ENCODE measurements at regions not wholly inside any gene's neighbourhood (a gene's known extent, or its start where the extent isn't known, plus 50 kb on each side); places are given as distances from the start of the nearest gene placed in this dataset.

DNA sequence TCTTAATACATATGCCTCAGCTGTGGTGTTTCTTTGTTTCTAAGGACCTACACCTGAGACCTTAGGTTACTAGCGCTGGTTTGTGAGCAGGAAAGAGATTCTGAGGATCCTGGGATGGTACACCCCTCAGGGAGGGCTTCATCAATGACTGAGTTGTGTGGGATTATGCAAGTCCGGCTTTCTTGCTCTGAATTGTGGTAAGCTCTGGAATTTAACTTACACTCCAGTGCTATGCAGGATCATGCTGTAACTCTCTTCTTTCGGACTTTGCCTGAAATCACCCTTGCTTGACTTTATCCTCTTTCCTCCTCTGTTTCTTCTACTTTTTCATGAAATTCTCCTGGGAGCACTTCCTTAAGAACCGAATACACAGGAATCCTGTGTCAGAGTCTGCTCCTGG, 431.5 kb upstream of the BOD1L1 start:
- DNase-seq = no peak

DNA sequence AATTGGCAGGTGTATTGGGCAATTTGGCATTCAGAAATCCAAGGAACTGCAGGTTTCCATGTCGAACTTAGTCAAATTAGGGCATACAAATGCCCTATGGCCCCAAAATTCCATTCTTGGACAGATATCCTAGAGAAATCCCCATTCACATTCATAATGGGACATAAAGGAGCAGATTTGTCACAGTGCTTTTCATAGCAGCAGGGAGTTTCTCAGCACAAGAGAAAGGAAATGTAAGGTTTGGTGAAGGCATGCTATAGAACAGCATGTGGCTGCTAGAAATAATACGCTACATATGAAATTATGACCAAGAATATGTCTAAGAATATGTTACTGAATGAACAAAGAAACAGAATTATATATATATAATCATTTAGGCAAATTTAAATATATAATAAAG, 437.5 kb upstream of the BOD1L1 start:
- DNase-seq = no peak

GRCh38 chr4:14065406-14065805, 437.9 kb upstream of the BOD1L1 start:
- no peak for DNase-seq

DNA sequence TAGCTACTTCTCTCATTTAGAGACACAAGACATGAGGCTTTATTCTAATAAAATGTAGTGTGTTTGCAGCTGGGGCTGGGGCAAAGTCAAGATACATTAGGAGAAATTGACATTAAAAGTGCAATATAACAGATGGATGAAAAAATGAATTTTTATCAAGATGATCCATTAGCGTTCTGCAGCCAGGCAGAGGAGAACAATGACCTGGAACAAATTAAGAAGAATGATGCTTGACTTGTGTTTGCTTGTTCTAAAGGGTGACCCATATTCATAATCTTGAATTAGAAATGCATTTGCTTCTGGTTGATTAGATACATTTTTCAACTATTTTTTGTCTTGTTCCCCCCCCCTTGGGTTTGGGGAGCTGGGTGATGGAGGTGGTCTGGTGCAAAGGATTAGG, 439.5 kb upstream of the BOD1L1 start:
- DNase-seq = no peak

GRCh38 chr4:14069886-14070285, 442.4 kb upstream of the BOD1L1 start:
- peak; percentile 6 for DNase-seq

DNA sequence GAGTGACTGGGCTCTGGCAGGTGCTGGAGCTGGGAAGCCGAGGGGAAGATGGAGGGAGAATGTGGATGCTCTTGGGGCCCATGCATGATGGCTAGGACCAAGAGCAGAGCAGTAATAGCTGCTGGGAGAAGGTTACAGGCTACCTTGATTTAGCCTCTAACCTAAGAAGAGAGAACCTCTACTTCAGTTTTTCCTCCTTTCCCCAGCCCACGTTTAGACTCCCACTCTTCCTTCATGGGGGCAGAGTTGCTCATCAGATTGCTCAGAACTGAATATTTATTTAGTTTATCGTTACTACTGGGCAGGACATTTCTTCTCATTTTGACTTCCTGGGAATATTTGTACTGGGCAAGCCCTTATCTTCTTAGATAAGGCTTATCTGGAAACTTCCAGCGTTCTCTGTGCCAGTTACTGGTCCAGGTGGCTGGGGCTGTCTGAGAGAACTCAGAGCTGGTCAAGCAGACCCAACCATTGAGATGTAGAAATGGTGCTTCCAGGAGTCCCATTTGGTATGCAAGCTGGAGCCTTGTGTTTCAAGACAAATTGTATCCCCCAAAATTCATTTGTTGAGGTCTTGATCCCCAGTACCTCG, 442.9 kb upstream of the BOD1L1 start:
- no peak for DNase-seq

GRCh38 chr4:14072506-14072905, 445.0 kb upstream of the BOD1L1 start:
- DNase-seq = no peak

DNA sequence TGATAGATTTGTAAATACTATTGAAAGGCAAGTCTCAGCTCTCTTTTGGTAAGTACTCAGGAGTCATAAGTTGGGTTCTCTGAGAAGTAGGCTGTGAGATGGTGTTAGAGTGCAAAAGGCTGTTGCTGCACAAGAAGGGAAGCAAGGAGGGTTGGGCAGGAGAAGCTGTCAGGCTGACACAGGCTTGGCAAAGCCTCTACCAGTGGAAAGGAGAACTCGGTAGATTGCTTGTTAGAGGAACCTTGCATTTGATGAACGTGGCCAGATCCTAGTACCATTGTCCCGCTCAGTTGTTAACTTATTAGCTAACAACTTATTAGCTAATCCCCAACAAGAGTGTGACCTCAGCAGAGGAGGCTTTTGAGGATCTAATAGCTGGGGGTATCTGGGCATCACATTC, 449.3 kb upstream of the BOD1L1 start:
- no peak for DNase-seq

- no peak for DNase-seq
These were observed 450.8 kb upstream of the BOD1L1 start for GRCh38 chr4:14078326-14078725.

DNA sequence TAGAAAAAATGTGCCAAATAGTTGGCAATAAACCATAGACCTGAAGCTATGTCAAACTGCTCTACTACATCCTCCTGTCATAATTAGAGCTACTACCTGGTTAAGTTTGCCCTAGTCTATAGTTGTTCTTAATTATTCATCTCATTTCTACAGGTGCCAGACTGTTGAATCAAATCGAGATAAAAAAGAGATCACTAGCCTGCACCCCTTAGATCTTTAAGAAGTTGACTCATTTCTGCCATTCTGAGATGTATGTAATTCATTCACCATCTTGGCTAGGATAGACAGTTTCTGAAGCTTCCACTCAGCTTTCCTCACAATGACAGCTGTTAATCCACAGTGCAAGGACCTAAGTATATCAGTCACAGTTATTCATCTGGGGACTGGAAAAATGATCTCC, 452.1 kb upstream of the BOD1L1 start:
- DNase-seq = no peak

DNA sequence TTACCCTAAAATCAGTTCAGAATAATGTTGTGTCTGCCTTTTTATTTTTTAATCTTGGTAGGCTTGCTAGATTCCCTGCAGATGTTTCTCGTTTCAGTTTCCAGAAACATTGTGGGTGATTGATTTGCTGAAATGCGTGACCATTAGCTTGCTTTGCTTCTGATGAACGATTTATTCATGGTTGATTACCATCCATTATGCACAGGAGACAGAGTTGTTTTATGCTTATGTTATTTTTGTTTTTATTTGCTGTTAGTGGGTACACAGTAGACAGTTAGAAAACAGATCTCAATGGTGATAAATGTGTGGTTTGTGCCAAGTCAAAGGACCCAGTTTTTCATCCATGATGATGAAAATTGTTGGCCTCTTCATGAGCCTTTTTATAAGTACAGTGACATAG, 455.6 kb upstream of the BOD1L1 start:
- no peak for DNase-seq

- no peak for DNase-seq
These were observed 457.1 kb upstream of the BOD1L1 start for GRCh38 chr4:14084598-14084997.

GRCh38 chr4:14087459-14087858, 459.9 kb upstream of the BOD1L1 start:
- no peak for DNase-seq

DNA sequence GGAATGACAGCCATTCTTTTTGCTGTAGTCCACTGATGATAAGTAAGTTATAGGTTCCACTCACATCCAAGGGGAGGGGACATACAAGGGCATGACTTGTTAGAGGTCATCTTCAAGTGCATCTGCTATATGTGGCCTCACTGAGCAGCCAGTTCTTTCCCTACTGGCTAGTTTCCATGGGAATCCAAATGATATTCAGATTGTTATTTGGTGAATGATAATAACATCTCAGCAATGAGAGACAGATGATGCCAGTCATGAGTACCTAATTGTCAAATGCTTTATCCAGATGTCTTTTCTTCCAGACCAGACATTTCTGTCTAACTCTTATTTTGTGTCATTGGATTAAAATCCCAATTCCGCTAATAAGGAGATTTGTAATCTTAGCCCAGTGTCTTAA, 460.4 kb upstream of the BOD1L1 start:
- DNase-seq = peak; percentile 1

- DNase-seq = no peak
These were observed 464.0 kb upstream of the BOD1L1 start for GRCh38 chr4:14091531-14091930.

DNA sequence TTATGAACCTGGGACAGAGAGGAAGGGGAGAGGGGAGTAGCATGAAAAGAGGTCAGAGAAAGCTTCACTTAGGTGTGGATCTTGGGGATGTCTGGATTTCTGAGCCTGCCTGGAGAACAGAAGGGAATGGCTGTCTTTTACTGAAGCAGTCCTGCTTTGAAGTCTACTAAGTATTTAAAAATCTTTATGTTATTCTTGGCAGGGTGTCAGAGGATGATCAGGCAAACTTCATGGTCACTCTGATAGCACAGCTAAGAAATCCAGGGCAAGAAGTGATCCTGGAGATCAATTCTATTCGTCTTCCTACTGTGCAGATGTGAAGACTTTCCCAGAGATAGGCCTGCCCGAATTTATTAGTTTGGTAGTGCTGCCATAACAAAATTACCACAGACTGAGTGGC, 464.4 kb upstream of the BOD1L1 start:
- DNase-seq = no peak

DNA sequence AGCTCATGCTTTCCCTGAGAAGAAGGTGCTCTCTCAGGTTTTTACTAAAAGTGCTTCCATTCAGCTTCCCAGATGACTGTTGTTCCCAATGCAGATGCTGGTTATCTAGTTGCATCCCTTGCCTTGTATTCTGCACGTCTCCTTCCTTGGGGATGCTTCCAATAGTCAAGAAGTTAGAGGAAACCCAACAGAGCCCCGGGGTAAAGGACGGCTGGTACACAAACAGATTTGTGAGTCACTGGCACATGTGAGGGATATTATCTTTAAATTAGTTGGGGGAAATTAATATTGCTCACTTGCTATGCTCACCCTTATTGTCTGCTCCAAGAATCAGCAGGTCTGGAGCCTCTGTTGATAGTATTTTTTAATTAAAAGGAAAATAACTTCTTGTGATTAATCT, 465.2 kb upstream of the BOD1L1 start:
- DNase-seq = no peak

- no peak for DNase-seq
These were observed 468.3 kb upstream of the BOD1L1 start for GRCh38 chr4:14095831-14096230.

DNA sequence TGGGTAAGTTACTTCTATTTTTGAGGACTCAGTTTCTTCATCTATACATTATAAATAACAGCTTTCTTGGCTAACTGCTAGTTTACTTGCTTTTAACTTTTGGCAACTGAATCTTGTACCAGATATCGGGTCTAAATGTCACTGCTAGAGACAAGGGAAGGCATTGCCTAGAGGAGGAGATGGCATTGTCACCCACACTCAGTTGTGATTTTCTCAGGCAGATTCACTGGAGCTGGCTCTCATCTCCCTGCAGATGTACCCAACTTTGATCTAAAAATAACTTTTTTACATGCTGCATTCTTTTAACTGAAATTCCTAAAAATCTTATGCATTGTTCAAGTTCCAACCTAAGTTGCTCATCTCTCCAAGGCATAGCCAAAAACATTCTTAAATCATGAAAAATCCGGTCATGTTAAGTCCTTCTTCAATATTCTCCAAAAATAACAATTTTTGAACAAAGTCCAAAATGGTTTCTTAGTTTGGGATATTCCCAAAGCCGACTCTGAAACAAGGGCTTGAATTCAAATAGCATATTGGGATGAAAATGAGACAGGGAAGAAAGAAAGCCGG, 469.0 kb upstream of the BOD1L1 start:
- no peak for DNase-seq

DNA sequence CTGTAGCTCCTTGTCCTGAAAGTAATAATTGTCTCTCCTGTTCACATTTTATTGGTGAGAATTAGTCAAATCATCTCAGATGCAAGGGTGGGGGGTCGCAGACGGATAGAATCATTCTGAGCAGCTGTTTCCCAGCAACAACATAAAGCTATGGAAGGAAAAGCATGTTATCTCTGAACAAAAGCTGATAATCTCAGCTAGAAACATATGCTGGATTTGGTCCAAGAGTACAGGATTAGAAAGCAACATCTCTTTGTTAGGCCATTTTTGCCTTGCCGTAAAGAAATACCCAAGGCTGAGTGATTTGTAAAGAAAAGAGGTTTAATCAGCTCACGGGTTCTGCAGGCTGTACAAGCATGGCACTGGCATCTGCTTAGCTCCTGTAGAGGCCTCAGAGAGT, 472.8 kb upstream of the BOD1L1 start:
- DNase-seq = peak; percentile 91

DNA sequence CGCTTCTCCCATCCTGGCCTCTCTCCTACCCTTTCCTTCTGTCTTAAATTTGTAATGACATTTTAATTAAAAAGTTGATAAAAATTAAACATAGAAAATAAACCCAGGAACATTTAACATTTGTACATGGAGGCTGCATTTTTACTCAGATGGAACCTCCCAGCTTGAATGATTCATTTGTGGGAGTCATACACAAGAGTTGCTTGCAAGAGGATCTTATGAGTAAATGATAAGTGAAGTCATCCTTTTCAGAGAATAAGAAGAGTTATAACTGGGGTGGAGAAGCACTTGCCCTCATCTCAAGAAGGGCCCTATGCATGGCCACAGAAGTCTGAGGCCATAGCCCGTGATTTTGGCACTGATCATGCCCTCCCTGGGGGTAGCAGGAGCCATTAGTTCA, 482.9 kb upstream of the BOD1L1 start:
- no peak for DNase-seq

DNA sequence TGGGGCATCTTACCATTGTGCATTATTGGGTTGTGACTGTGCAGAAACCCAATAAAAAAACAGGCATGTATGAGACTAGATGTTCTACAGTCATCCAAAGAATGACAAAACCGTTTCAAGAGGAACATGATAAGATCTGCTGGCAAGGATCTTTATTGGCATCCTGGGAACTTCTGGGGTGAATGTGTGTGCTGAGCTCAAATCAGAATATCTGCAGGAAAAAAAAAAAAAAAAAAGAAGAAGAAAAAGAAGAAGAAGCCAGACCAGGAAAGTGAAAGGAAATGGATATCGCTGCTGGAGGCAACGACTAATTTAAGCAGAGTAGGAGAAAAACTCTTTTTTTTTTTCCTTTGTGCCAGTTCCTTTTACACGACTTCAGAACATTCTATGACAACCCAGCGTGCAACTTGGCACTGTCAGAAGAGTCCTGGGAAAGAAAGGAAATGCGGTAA, 484.2 kb upstream of the BOD1L1 start:
- DNase-seq = no peak

DNA sequence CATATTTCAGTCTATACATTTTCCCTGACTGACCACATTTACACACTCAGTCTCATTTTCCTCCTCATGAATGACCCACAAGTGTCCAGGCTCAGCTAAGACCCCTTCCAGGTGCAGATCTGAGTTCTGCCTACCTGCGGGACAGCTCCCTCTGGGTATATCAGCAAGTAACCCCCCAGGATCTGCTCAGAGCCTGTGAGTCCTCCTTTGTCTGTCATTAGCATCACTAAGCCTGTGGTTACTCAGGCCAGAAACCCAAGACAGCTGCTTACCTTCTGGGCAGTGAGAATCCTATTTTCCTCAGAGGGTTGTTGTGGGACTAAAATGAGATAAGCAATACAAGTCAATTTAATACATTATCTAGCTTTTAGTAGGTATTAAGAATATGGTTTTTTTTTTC, 487.6 kb upstream of the BOD1L1 start:
- DNase-seq = peak; percentile 68

DNA sequence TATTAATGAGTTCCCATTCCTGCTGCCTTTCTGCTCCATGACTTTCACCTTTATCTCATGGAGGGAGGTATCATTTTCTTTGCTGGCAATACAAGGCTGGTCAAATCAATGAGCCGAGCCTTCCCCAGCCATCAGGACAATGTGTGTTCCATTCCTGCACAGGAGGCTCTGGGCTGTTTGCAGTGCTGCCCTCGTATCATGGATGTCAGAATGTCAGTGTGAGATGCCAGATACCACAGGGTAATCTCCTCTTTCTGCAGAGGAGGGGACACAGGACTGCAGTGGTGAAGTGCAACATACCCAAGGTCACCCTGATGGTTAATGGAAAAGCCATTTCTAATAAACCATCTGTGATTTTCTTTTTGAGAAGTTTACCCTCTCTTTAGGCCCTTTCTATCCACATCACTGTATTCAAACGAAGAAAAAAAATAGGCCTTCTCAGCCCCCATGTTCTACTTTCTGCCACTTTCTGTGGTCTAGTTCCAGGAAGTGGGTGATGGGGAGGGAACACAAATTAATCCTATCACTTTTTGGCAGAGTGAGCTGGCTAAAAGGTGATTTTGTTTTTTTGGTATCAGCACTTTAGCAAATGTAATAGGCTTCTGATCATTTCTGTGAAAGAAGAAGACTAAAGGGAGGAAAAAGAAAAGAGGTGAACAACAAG, 490.2 kb upstream of the BOD1L1 start:
- no peak for DNase-seq

DNA sequence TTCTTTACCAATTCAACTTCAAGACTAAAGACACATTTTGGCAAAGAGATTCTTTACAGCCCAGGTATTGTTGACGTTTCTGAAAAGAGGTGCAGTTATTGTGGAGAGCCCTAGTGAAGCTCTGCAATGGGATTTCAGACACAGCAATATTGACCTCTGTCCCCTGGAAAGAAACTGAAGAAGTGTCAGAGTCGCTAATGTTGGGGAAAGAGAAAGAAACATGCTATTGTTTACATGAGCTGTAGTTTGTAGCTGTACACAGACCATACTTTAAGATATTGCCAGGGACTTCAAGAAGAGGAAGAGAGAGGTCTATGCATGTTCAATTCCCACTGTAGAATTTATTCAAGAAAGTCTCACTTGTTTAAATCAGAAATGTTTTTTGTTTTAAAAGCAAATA, 497.3 kb upstream of the BOD1L1 start:
- DNase-seq = no peak

All from NCI-H82 (cell line).